ENCODE measurements at regions not wholly inside any gene's neighbourhood (a gene's known extent, or its start where the extent isn't known, plus 50 kb on each side); places are given as distances from the start of the nearest gene placed in this dataset.

DNA sequence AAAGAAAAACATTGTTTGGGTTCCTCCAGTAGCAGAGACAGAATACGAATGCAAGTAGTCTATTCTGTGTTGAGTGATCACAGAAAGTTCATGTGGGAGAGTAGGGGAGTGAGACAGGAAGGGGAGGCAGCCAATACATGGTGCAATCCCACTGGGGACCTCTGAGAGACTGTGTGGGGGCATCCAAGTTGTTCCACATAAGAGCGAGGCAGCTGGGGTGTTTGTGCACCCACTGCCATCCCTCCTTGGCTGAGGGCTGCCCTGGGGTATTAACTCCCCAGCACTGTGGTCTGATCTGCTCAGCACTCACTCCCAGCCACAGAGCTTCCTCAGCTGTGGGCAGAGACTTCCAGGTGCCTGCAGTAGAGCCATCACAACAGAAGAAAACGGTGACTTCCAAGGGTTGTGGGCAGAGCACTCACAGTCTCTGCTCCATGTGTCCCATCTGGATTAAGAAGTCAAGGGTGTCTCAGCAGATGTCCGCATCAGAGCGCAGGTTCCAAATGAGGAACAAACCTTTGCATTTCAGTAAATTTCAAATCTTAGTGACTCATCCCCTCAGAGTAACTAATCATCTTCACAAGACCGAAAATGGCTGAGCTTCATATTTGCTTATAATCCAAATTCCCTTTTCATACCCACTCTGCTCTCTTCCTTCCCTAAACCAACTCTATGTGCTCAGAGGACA lies 101.9 kb upstream of the NAA20 start:
- Histone ChIP-seq H3K27ac (ENCODE audit: extremely low read length, insufficient read depth, low read length) (no peak overlapping the region), H3K4me3 (replicated peaks in 1 of 3; ENCODE audit: insufficient read depth in 1 of 3, low read depth in 2 of 3, low read length in 3 of 3) (no peak overlapping the region)
- no TSS peak for BruUV-seq (replicated peaks)

More for the DNA sequence above, 101.9 kb upstream of the NAA20 start:
- no peak overlapping the region for H3K4me2 ChIP-seq (ENCODE audit: low read depth, low read length)
- FAIRE-seq (no peak), ATAC-seq (no peak), DNase-seq (ENCODE audit: low spot score) (no peak)
- no peaks in the 10 kb centered on the region for H4K20me1 ChIP-seq (ENCODE audit: insufficient read depth, low read length)
- WGBS (ENCODE audit: low lambda C conversion rate): 76% methylated on average over 6 of the region's 6 CpGs
- in situ Hi-C loops (cut with HindIII; ENCODE audit: extremely low pct_ligation_motif_present, low pct_unique_long_range_greater_than_20kb) (no loop called here), intact Hi-C loops (cut with micrococcal nuclease; ENCODE audit: unreplicated experiment) (loop anchor here (5.0 kb wide), 1 partner anchor 82 kb away; no protein-coding TSS in a partner anchor)
- POLR2A ChIA-PET: interaction anchor here (1.3 kb wide), 1 partner anchor 101 kb away, joined by 4 read pairs; no protein-coding TSS in a partner anchor
- peaks cover 0 to 16% of the 10 kb centered on the region in 2 experiments; a peak in 4 of 5 replicates for H3K27me3 ChIP-seq (ENCODE audit: control insufficient read depth in 1 of 2, insufficient read depth in 2 of 2, low read length in 2 of 2)
- TF ChIP-seq RBAK (CRISPR knock-in tag; IDR thresholded peaks at IDR 0.05) (no peak), GTF3A (CRISPR knock-in tag; conservative IDR thresholded peaks at IDR 0.05) (no peak), ZNF552 (CRISPR knock-in tag; IDR thresholded peaks at IDR 0.05; ENCODE audit: borderline replicate concordance) (no peak), ZBTB38 (CRISPR knock-in tag; IDR thresholded peaks at IDR 0.05) (no peak), FOXA3 (CRISPR knock-in tag; IDR thresholded peaks at IDR 0.05) (no peak), ZNF766 (CRISPR knock-in tag; IDR thresholded peaks at IDR 0.05; ENCODE audit: borderline replicate concordance) (no peak), ZNF263 (CRISPR knock-in tag; IDR thresholded peaks at IDR 0.05) (no peak), STAT6 (CRISPR knock-in tag; IDR thresholded peaks at IDR 0.05; ENCODE audit: borderline replicate concordance) (no peak), KDM5A (IDR thresholded peaks at IDR 0.05; ENCODE audit: borderline replicate concordance, low read length) (no peak)
- H3K79me2 ChIP-seq (ENCODE audit: insufficient read depth, low read length): no peaks in the 10 kb centered on the region
- CTCF ChIA-PET (ENCODE audit: low intra/inter-chr PET ratio, low total read pairs): no interaction called here
- no peak overlapping the region for H3K9ac ChIP-seq (ENCODE audit: insufficient read depth, low read depth, low read length)
- peaks cover 35% of the 10 kb centered on the region for H3K4me1 ChIP-seq (ENCODE audit: insufficient read depth, low read length)
- H3K9me3 ChIP-seq (ENCODE audit: low read length): no peaks in the 10 kb centered on the region
- no peak overlapping the region for H2AFZ ChIP-seq (ENCODE audit: low read length)
- H3K36me3 ChIP-seq (replicated peaks in 1 of 2; ENCODE audit: control insufficient read depth in 1 of 2, insufficient read depth in 2 of 2, low read length in 2 of 2): no peaks in the 10 kb centered on the region

Data from HepG2 (cell line).